HepG2 (cell line): ENCODE measurements at regions not wholly inside any gene's neighbourhood (a gene's known extent, or its start where the extent isn't known, plus 50 kb on each side); places are given as distances from the start of the nearest gene placed in this dataset.

Experiments used
- FOXJ3 ChIP-seq: sonication (generic); formaldehyde crosslinking; IDR thresholded peaks from 2 replicates; pipeline ENCODE4 v1.4.0; 2020; ENCODE audit warnings: missing genetic modification reagents, mild to moderate bottlenecking, borderline replicate concordance
- ZNF670 ChIP-seq: sonication (generic); formaldehyde crosslinking; IDR thresholded peaks from 2 replicates; pipeline ENCODE4 v1.8.0; 2022; ENCODE audit warnings: mild to moderate bottlenecking, missing genetic modification reagents, borderline replicate concordance
- TF ChIP-seq, protein P1 (sequence below): sonication (generic); formaldehyde crosslinking; IDR thresholded peaks from 2 replicates; pipeline ENCODE4 v1.9.0; 2021; ENCODE audit warnings: missing genetic modification reagents, borderline replicate concordance

DNA sequence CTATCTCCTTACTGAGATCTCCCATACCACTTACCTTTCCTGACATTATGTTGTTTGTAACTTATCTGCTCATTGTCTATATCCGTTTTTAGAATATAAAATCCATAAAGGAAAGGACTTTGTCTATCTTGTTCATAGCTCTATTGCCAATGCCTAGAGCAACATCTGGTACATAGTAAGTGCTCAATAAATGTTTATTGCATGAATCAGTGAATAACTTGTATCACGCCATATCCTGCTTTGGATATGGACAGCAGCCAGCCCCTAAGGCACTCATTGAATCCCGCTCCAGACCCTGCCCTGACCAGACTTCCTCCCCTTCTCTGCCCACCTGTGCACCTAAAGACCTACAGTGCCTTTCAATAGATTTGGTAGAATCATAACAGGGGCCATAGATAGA lies 298.1 kb upstream of the PLXNA2 start:
- TF ChIP-seq, protein P1, sequence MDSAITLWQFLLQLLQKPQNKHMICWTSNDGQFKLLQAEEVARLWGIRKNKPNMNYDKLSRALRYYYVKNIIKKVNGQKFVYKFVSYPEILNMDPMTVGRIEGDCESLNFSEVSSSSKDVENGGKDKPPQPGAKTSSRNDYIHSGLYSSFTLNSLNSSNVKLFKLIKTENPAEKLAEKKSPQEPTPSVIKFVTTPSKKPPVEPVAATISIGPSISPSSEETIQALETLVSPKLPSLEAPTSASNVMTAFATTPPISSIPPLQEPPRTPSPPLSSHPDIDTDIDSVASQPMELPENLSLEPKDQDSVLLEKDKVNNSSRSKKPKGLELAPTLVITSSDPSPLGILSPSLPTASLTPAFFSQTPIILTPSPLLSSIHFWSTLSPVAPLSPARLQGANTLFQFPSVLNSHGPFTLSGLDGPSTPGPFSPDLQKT (CRISPR knock-in tag) = no peak
- TF ChIP-seq ZNF670 (CRISPR knock-in tag) = no peak
- TF ChIP-seq FOXJ3 (CRISPR knock-in tag) = no peak
